SK-N-SH (cell line): ENCODE measurements at regions not wholly inside any gene's neighbourhood (a gene's known extent, or its start where the extent isn't known, plus 50 kb on each side); places are given as distances from the start of the nearest gene placed in this dataset.

ENCODE experiments used
- CTCF ChIA-PET: fragments of 300-600, 350-600 bp; formaldehyde crosslinking; extraction: SDS; loops from one replicate; lab custom pipeline; 2021; lab: Yijun Ruan, JAX
- POLR2A ChIA-PET: fragments of 350-600 bp; sonication (Branson Sonifier 250); formaldehyde crosslinking; extraction: SDS; loops from one replicate; lab custom pipeline; 2020; ENCODE audit warnings: antibody characterized with exemption, inconsistent platforms; lab: Yijun Ruan, JAX
- DNase-seq: peaks from one replicate; pipeline ENCODE4 v3.0.0; 2012
- H2AFZ ChIP-seq: fragments of 200-600 bp; sonication (generic); 2 replicates; pipeline ENCODE4 v1.8.1; 2016; ENCODE audit warnings: antibody characterized with exemption, mild to moderate bottlenecking, low read depth
- H3F3A ChIP-seq: fragments of 200-600 bp; sonication (generic); replicated peaks from 2 replicates; pipeline ENCODE3; 2016; ENCODE audit warnings: antibody characterized with exemption, mild to moderate bottlenecking; ENCODE audit not compliant: insufficient read depth
- H3K27ac ChIP-seq, 2 experiments: fragments of 200-500 bp in 1 of 2; fragments of 200-600 bp in 1 of 2; sonication (Bioruptor generic) in 1 of 2; sonication (generic), shearing (Covaris generic) in 1 of 2; 2 replicates each; pipeline versions ENCODE4 v1.5.1 to v1.6.1; 2014 to 2016; ENCODE audit warnings: low read depth in 2 of 2, inconsistent platforms in 1 of 2, low read length in 1 of 2, mild to moderate bottlenecking in 1 of 2, mixed read lengths in 1 of 2
- H3K27me3 ChIP-seq: fragments of 200-600 bp; sonication (generic), shearing (Covaris generic); 2 replicates; pipeline ENCODE4 v1.6.1; 2016; ENCODE audit warnings: mixed run types; ENCODE audit not compliant: insufficient read depth
- H3K36me3 ChIP-seq, 2 experiments: fragments of 200-500 bp in 1 of 2; fragments of 200-600 bp in 1 of 2; sonication (Bioruptor generic) in 1 of 2; sonication (generic) in 1 of 2; replicated peaks in 1 of 2; 2 replicates each; pipeline versions ENCODE3 to v1.5.1; 2014 to 2016; ENCODE audit warnings: low read length in 1 of 2, mild to moderate bottlenecking in 1 of 2; ENCODE audit not compliant: insufficient read depth in 2 of 2, control insufficient read depth in 1 of 2
- H3K4me1 ChIP-seq, 2 experiments: fragments of 200-500 bp in 1 of 2; fragments of 200-600 bp in 1 of 2; sonication (Bioruptor generic) in 1 of 2; sonication (generic), shearing (Covaris generic) in 1 of 2; 2 replicates each; pipeline versions ENCODE4 v1.5.1 to v1.6.1; 2014 to 2016; ENCODE audit warnings: low read depth in 1 of 2, low read length in 1 of 2, mixed run types in 1 of 2; ENCODE audit not compliant: insufficient read depth in 2 of 2, control insufficient read depth in 1 of 2
- H3K4me2 ChIP-seq: fragments of 200-600 bp; sonication (generic), shearing (Covaris generic); 2 replicates; pipeline ENCODE4 v1.6.1; 2017; ENCODE audit warnings: mixed run types
- H3K4me3 ChIP-seq, 2 experiments: fragments of 200-500 bp in 1 of 2; fragments of 200-600 bp in 1 of 2; sonication (Bioruptor generic) in 1 of 2; sonication (generic), shearing (Covaris generic) in 1 of 2; 2 replicates each; pipeline versions ENCODE4 v1.5.1 to v1.8.1; 2014 to 2016; ENCODE audit warnings: low read depth in 2 of 2, inconsistent platforms in 1 of 2, low read length in 1 of 2, mild to moderate bottlenecking in 1 of 2, mixed read lengths in 1 of 2, moderate library complexity in 1 of 2
- H3K79me2 ChIP-seq: fragments of 200-600 bp; sonication (generic); 2 replicates; pipeline ENCODE4 v1.8.1; 2017; ENCODE audit warnings: mild to moderate bottlenecking; ENCODE audit not compliant: insufficient read depth
- H3K9ac ChIP-seq: fragments of 200-600 bp; sonication (generic); 2 replicates; pipeline ENCODE4 v1.6.1; 2017; ENCODE audit warnings: mixed run types
- H3K9me2 ChIP-seq: fragments of 200-600 bp; sonication (generic); 2 replicates; pipeline ENCODE4 v1.6.1; 2017; ENCODE audit warnings: mixed run types
- H3K9me3 ChIP-seq: fragments of 200-600 bp; sonication (generic); 2 replicates; pipeline ENCODE4 v1.6.1; 2017; ENCODE audit warnings: mixed run types, mild to moderate bottlenecking, moderate library complexity
- H4K20me1 ChIP-seq: fragments of 200-600 bp; sonication (generic); 2 replicates; pipeline ENCODE4 v1.6.1; 2017; ENCODE audit warnings: mild to moderate bottlenecking, mixed run types; ENCODE audit not compliant: insufficient read depth
- CTCF ChIP-seq: fragments of 200-600 bp; sonication (generic); IDR thresholded peaks from 2 replicates; pipeline ENCODE4 v1.6.1; 2017; ENCODE audit warnings: antibody characterized with exemption, mild to moderate bottlenecking, moderate library complexity
- FOXM1 ChIP-seq: IDR thresholded peaks from 2 replicates; pipeline ENCODE4 v1.4.0; 2012; ENCODE audit warnings: low read depth, mild to moderate bottlenecking
- GABPA ChIP-seq: IDR thresholded peaks from 2 replicates; pipeline ENCODE4 v1.4.0; 2012; ENCODE audit warnings: low read depth, mild to moderate bottlenecking
- GATA2 ChIP-seq: sonication (generic); formaldehyde crosslinking; IDR thresholded peaks from 2 replicates; pipeline ENCODE4 v1.5.0; 2020; ENCODE audit warnings: mild to moderate bottlenecking, missing genetic modification reagents
- IRF3 ChIP-seq: fragments of 150-350 bp; IDR thresholded peaks from 2 replicates; pipeline ENCODE4 v1.6.1; 2016; ENCODE audit warnings: mild to moderate bottlenecking, low read depth, low read length
- JUND ChIP-seq: IDR thresholded peaks from 2 replicates; pipeline ENCODE4 v1.4.0; 2012
- MEF2A ChIP-seq: IDR thresholded peaks from 2 replicates; pipeline ENCODE4 v1.4.0; 2012; ENCODE audit warnings: low read depth, borderline replicate concordance
- NFIC ChIP-seq: IDR thresholded peaks from 2 replicates; pipeline ENCODE4 v1.4.0; 2012; ENCODE audit warnings: borderline replicate concordance
- RCOR1 ChIP-seq: fragments of 150-350 bp; IDR thresholded peaks from 2 replicates; pipeline ENCODE4 v1.6.1; 2017; ENCODE audit warnings: antibody characterized with exemption, low read length
- REST ChIP-seq: IDR thresholded peaks from 2 replicates; pipeline ENCODE4 v1.6.1; 2012; ENCODE audit warnings: mild to moderate bottlenecking, low read depth, low read length, moderate library complexity
- TAF1 ChIP-seq: IDR thresholded peaks from 2 replicates; pipeline ENCODE4 v1.6.1; 2012; ENCODE audit warnings: low read depth, mild to moderate bottlenecking, low read length, moderate library complexity, borderline replicate concordance
- TEAD4 ChIP-seq: IDR thresholded peaks from 2 replicates; pipeline ENCODE4 v1.4.0; 2012; ENCODE audit warnings: mild to moderate bottlenecking, borderline replicate concordance; ENCODE audit not compliant: insufficient read depth
- USF1 ChIP-seq: IDR thresholded peaks from 2 replicates; pipeline ENCODE4 v1.4.0; 2012; ENCODE audit warnings: low read depth, borderline replicate concordance
- WGBS: methylation state at CpG from one replicate; pipeline ENCODE4 v1.1.6; 2017; ENCODE audit warnings: low lambda C conversion rate; 5-methylcytosine and 5-hydroxymethylcytosine counted together

GRCh38 chr4:35723973-35724372, 520.3 kb downstream of the ARAP2 start:
- ChIA-PET POLR2A (no interaction called here), CTCF (no interaction called here)
- Histone ChIP-seq H3K36me3 (no peaks in the 10 kb centered on the region), H3K9me2 (no peaks in the 10 kb centered on the region), H3K4me1 (no peaks in the 10 kb centered on the region), H3F3A (no peaks in the 10 kb centered on the region), H3K27ac (no peak overlapping the region), H3K4me2 (no peak overlapping the region), H3K79me2 (no peaks in the 10 kb centered on the region), H3K9ac (no peak overlapping the region), H3K27me3 (no peaks in the 10 kb centered on the region), H4K20me1 (no peaks in the 10 kb centered on the region), H3K4me3 (no peak overlapping the region; a peak in 1 of 4 replicates), H2AFZ (no peak overlapping the region), H3K9me3 (no peaks in the 10 kb centered on the region)
- TF ChIP-seq REST (no peak), USF1 (no peak), FOXM1 (no peak), JUND (no peak), TEAD4 (no peak), MEF2A (no peak), GABPA (no peak), TAF1 (no peak), GATA2 (CRISPR knock-in tag) (no peak), IRF3 (no peak), NFIC (no peak), RCOR1 (no peak), CTCF (no peak)
- WGBS = 30% methylated on average over 3 of the region's 3 CpGs
- no peak for DNase-seq
